IMR-90 (cell line): ENCODE measurements at regions not wholly inside any gene's neighbourhood (a gene's known extent, or its start where the extent isn't known, plus 50 kb on each side); places are given as distances from the start of the nearest gene placed in this dataset.

Source experiments
- ATAC-seq: fragments of 200-7000 bp; cut with Tn5 transposase; 2 replicates; pipeline ENCODE4 v1.9.1; 2020; ENCODE audit warnings: low read depth, mild to moderate bottlenecking, moderate library complexity
- BruUV-seq: library from RNA; stranded (reverse); fragments of 400-500 nt; replicated peaks from 2 replicates; lab custom pipeline; 2021; lab: Mats Ljungman, UMichigan
- CTCF ChIA-PET: fragments of 300-600 bp; formaldehyde crosslinking; extraction: SDS; loops from one replicate; lab custom pipeline; 2021; ENCODE audit warnings: antibody characterized with exemption; lab: Yijun Ruan, JAX
- POLR2A ChIA-PET: fragments of 300-600 bp; sonication (Branson Sonifier 250); formaldehyde crosslinking; loops from one replicate; lab custom pipeline; 2022; ENCODE audit warnings: antibody characterized with exemption; ENCODE audit not compliant: unreplicated experiment; lab: Charles Lee
- DNase-seq: peaks from one replicate; pipeline ENCODE4 v3.0.0; 2013
- H2AFZ ChIP-seq: replicated peaks from 2 replicates; pipeline ENCODE3; 2013; ENCODE audit warnings: low read length, mild to moderate bottlenecking; ENCODE audit not compliant: poor library complexity
- H2AK5ac ChIP-seq: 2 replicates; pipeline ENCODE4 v1.6.1; 2013; ENCODE audit warnings: low read depth, low read length, inconsistent platforms
- H2AK9ac ChIP-seq: replicated peaks from 2 replicates; pipeline ENCODE3; 2013; ENCODE audit warnings: mild to moderate bottlenecking, low read depth, low read length, moderate library complexity; ENCODE audit not compliant: poor library complexity
- H2BK120ac ChIP-seq: 2 replicates; pipeline ENCODE4 v1.6.1; 2013; ENCODE audit warnings: low read depth, low read length, inconsistent platforms
- H2BK15ac ChIP-seq: 3 replicates; pipeline ENCODE4 v1.6.1; 2013; ENCODE audit warnings: low read depth, low read length, inconsistent platforms
- H2BK20ac ChIP-seq: 2 replicates; pipeline ENCODE4 v1.6.1; 2013; ENCODE audit warnings: low read depth, mild to moderate bottlenecking, inconsistent platforms, low read length, moderate library complexity
- H2BK5ac ChIP-seq: 2 replicates; pipeline ENCODE4 v1.6.1; 2013; ENCODE audit warnings: mild to moderate bottlenecking, low read depth, low read length, inconsistent platforms; ENCODE audit not compliant: poor library complexity, severe bottlenecking
- H3K14ac ChIP-seq: replicated peaks from 2 replicates; pipeline ENCODE4 v1.6.1; 2013; ENCODE audit warnings: low read depth, low read length, inconsistent platforms
- H3K18ac ChIP-seq: 2 replicates; pipeline ENCODE4 v1.6.1; 2013; ENCODE audit warnings: low read depth, low read length, control low read depth
- H3K23ac ChIP-seq: 2 replicates; pipeline ENCODE4 v1.6.1; 2013; ENCODE audit warnings: low read depth, low read length, inconsistent platforms
- H3K27ac ChIP-seq: 2 replicates; pipeline ENCODE4 v1.5.1; 2013; ENCODE audit warnings: mild to moderate bottlenecking, control low read depth, low read length; ENCODE audit not compliant: insufficient read depth
- H3K27me3 ChIP-seq: 2 replicates; pipeline ENCODE4 v1.6.1; 2013; ENCODE audit warnings: low read length; ENCODE audit not compliant: control insufficient read depth, insufficient read depth
- H3K36me3 ChIP-seq: 2 replicates; pipeline ENCODE4 v1.6.1; 2013; ENCODE audit warnings: low read length, mixed read lengths; ENCODE audit not compliant: control insufficient read depth, insufficient read depth
- H3K4ac ChIP-seq: 2 replicates; pipeline ENCODE4 v1.6.1; 2013; ENCODE audit warnings: low read depth, low read length, inconsistent platforms
- H3K4me1 ChIP-seq: 2 replicates; pipeline ENCODE4 v1.6.1; 2013; ENCODE audit warnings: low read length, mixed read lengths; ENCODE audit not compliant: control insufficient read depth, insufficient read depth
- H3K4me2 ChIP-seq: 2 replicates; pipeline ENCODE4 v1.6.1; 2013; ENCODE audit warnings: low read depth, mild to moderate bottlenecking, control low read depth, low read length, moderate library complexity
- H3K4me3 ChIP-seq: 2 replicates; pipeline ENCODE4 v1.5.1; 2013; ENCODE audit warnings: low read depth, mild to moderate bottlenecking, control low read depth, low read length, moderate library complexity; ENCODE audit not compliant: insufficient read depth
- H3K56ac ChIP-seq: 2 replicates; pipeline ENCODE4 v1.6.1; 2013; ENCODE audit warnings: low read length, inconsistent platforms; ENCODE audit not compliant: insufficient read depth; ENCODE audit errors: extremely low read depth
- H3K79me1 ChIP-seq, 2 experiments: 2 replicates each; pipeline ENCODE4 v1.6.1; 2013; ENCODE audit warnings: low read length in 2 of 2, inconsistent platforms in 1 of 2, low read depth in 1 of 2
- H3K9ac ChIP-seq: 2 replicates; pipeline ENCODE4 v1.6.1; 2013; ENCODE audit warnings: low read depth, low read length, control low read depth
- H3K9me1 ChIP-seq: 2 replicates; pipeline ENCODE4 v1.6.1; 2013; ENCODE audit warnings: low read length, inconsistent platforms; ENCODE audit not compliant: insufficient read depth
- H3K9me3 ChIP-seq: 2 replicates; pipeline ENCODE4 v1.6.1; 2013; ENCODE audit warnings: low read length; ENCODE audit not compliant: control insufficient read depth, insufficient read depth
- H4K20me1 ChIP-seq: 2 replicates; pipeline ENCODE4 v1.6.1; 2013; ENCODE audit warnings: low read length, inconsistent platforms; ENCODE audit not compliant: insufficient read depth
- H4K5ac ChIP-seq: 2 replicates; pipeline ENCODE4 v1.6.1; 2013; ENCODE audit warnings: mild to moderate bottlenecking, low read depth, low read length, control low read depth
- H4K8ac ChIP-seq, 2 experiments: 2 replicates each; pipeline ENCODE4 v1.6.1; 2013; ENCODE audit warnings: low read depth in 2 of 2, low read length in 2 of 2, control low read depth in 1 of 2, inconsistent platforms in 1 of 2
- H4K91ac ChIP-seq: 2 replicates; pipeline ENCODE4 v1.6.1; 2013; ENCODE audit warnings: low read depth, low read length, inconsistent platforms; ENCODE audit not compliant: insufficient read depth
- CEBPB ChIP-seq: IDR thresholded peaks from 2 replicates; pipeline ENCODE4 v1.6.1; 2012; ENCODE audit warnings: low read depth, low read length, improper control_type of control experiment
- CHD1 ChIP-seq: IDR thresholded peaks from 2 replicates; pipeline ENCODE4 v1.6.1; 2012; ENCODE audit warnings: low read depth, low read length, improper control_type of control experiment
- ELK1 ChIP-seq: fragments of 150-350 bp; IDR thresholded peaks from 2 replicates; pipeline ENCODE4 v1.6.1; 2016; ENCODE audit warnings: low read depth, mild to moderate bottlenecking, low read length, moderate library complexity, borderline replicate concordance
- FOS ChIP-seq: fragments of 150-350 bp; IDR thresholded peaks from 2 replicates; pipeline ENCODE4 v1.6.1; 2016; ENCODE audit warnings: low read depth, low read length
- MAFK ChIP-seq: IDR thresholded peaks from 2 replicates; pipeline ENCODE4 v1.6.1; 2012; ENCODE audit warnings: low read depth, low read length, improper control_type of control experiment
- MAZ ChIP-seq: IDR thresholded peaks from 2 replicates; pipeline ENCODE4 v1.6.1; 2012; ENCODE audit warnings: low read depth, mild to moderate bottlenecking, low read length, improper control_type of control experiment, moderate library complexity, borderline replicate concordance
- MXI1 ChIP-seq: IDR thresholded peaks from 2 replicates; pipeline ENCODE4 v1.6.1; 2012; ENCODE audit warnings: low read depth, mild to moderate bottlenecking, low read length, moderate library complexity, borderline replicate concordance
- NFE2L2 ChIP-seq: fragments of 150-350 bp; IDR thresholded peaks from 2 replicates; pipeline ENCODE4 v1.6.1; 2016; ENCODE audit warnings: low read depth, mild to moderate bottlenecking, low read length
- RAD21 ChIP-seq: IDR thresholded peaks from 2 replicates; pipeline ENCODE4 v1.6.1; 2012; ENCODE audit warnings: low read length, improper control_type of control experiment
- RCOR1 ChIP-seq: IDR thresholded peaks from 2 replicates; pipeline ENCODE4 v1.6.1; 2012; ENCODE audit warnings: mild to moderate bottlenecking, low read length, improper control_type of control experiment; ENCODE audit not compliant: insufficient replicate concordance
- RFX5 ChIP-seq: IDR thresholded peaks from 2 replicates; pipeline ENCODE4 v1.8.0; 2012; ENCODE audit warnings: low read depth, mild to moderate bottlenecking, low read length, moderate library complexity
- SMC3 ChIP-seq: fragments of 150-350 bp; IDR thresholded peaks from 2 replicates; pipeline ENCODE4 v1.6.1; 2016; ENCODE audit warnings: low read depth, mild to moderate bottlenecking, antibody characterized with exemption, low read length, moderate library complexity
- USF2 ChIP-seq: fragments of 150-350 bp; IDR thresholded peaks from 2 replicates; pipeline ENCODE4 v1.6.1; 2017; ENCODE audit warnings: mild to moderate bottlenecking, antibody characterized with exemption, low read length, low read depth
- WGBS, 2 experiments: methylation state at CpG; one replicate each; pipeline versions ENCODE4 v1.1.5 to v1.1.7; 2013; ENCODE audit warnings: missing lambda C conversion rate in 2 of 2; ENCODE audit not compliant: insufficient read length in 1 of 2; ENCODE audit errors: extremely low coverage in 2 of 2; 5-methylcytosine and 5-hydroxymethylcytosine counted together
- dilution Hi-C: fragments of 300-500 bp; cut with HindIII; formaldehyde crosslinking; loops from one replicate; pipeline ENCODE4 v1.14.3; 2018; ENCODE audit warnings: low sequenced_read_pairs; ENCODE audit not compliant: unreplicated experiment
- in situ Hi-C: fragments of 300-500 bp; cut with MboI; formaldehyde crosslinking; loops from 3 replicates; pipeline ENCODE4 v1.14.3; 2019; ENCODE audit warnings: low sequenced_read_pairs, inconsistent platforms, mixed read lengths
- intact Hi-C: fragments of 100-400 bp; cut with micrococcal nuclease; formaldehyde crosslinking; loops from 2 replicates; pipeline ENCODE4 v1.10.0; 2022
- TF ChIP-seq, protein P1 (sequence below): conservative IDR thresholded peaks from 2 replicates; pipeline ENCODE4 v1.5.1; 2012; ENCODE audit warnings: mild to moderate bottlenecking, low read depth, low read length, improper control_type of control experiment

DNA sequence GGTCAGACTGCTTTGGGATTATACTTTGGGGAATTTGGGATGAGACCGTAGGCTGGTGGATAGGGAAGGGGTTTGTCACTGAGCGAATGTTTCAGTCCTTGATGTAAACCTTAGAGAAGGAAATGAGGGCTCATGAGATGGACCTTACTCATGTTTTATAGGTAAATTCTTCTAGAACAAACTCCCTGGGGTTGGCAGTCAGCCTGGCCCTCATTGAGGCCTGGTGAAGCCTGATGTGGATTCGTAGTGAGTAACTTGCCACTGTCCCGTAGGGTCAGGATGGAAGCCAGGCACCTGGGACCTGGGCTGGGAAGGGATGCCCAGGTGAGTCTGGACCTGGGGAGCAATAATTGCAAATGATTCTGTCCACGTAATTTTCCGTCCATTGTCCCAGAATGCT lies 258.3 kb downstream of the LPIN1 start:
- H4K5ac ChIP-seq: no peak overlapping the region
- no peaks in the 10 kb centered on the region for H3K9me3 ChIP-seq
- no peak overlapping the region for H3K56ac ChIP-seq
- ATAC-seq: no peak
- intact Hi-C loops (loop anchor here (5.0 kb wide), 1 partner anchor 713 kb away; the partner anchor contains the start of gene TRIB2), dilution Hi-C loops (no loop called here), in situ Hi-C loops (no loop called here)
- no peak overlapping the region for H3K14ac ChIP-seq
- H3K36me3 ChIP-seq: no peaks in the 10 kb centered on the region
- H3K18ac ChIP-seq: no peak overlapping the region
- no peak overlapping the region for H2BK20ac ChIP-seq
- ChIA-PET POLR2A (no interaction called here), CTCF (no interaction called here)
- H2AK5ac ChIP-seq: no peak overlapping the region
- no peaks in the 10 kb centered on the region for H3K79me1 ChIP-seq
- no peak overlapping the region for H2AFZ ChIP-seq
- H3K4ac ChIP-seq: no peak overlapping the region
- no peak overlapping the region for H2BK15ac ChIP-seq
- H3K4me1 ChIP-seq: peaks cover 5% of the 10 kb centered on the region; the same call in 1 of the 2 replicates
- H2BK5ac ChIP-seq: no peak overlapping the region
- no peak overlapping the region for H3K27ac ChIP-seq
- no peak overlapping the region for H3K23ac ChIP-seq
- no TSS peak for BruUV-seq
- no peak overlapping the region for H3K4me2 ChIP-seq
- no peak overlapping the region for H3K4me3 ChIP-seq
- H2BK120ac ChIP-seq: no peak overlapping the region
- TF ChIP-seq MXI1 (no peak), CHD1 (no peak), MAFK (no peak), MAZ (no peak), USF2 (no peak), FOS (no peak), RFX5 (no peak), CEBPB (no peak), RCOR1 (no peak), ELK1 (no peak), NFE2L2 (no peak), RAD21 (no peak), SMC3 (no peak)
- TF ChIP-seq, protein P1, sequence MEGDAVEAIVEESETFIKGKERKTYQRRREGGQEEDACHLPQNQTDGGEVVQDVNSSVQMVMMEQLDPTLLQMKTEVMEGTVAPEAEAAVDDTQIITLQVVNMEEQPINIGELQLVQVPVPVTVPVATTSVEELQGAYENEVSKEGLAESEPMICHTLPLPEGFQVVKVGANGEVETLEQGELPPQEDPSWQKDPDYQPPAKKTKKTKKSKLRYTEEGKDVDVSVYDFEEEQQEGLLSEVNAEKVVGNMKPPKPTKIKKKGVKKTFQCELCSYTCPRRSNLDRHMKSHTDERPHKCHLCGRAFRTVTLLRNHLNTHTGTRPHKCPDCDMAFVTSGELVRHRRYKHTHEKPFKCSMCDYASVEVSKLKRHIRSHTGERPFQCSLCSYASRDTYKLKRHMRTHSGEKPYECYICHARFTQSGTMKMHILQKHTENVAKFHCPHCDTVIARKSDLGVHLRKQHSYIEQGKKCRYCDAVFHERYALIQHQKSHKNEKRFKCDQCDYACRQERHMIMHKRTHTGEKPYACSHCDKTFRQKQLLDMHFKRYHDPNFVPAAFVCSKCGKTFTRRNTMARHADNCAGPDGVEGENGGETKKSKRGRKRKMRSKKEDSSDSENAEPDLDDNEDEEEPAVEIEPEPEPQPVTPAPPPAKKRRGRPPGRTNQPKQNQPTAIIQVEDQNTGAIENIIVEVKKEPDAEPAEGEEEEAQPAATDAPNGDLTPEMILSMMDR: no peak
- H2AK9ac ChIP-seq: no peak overlapping the region
- WGBS, 2 experiments: no CpG with 5 or more reads among the region's 6 CpGs
- no peak overlapping the region for H3K9ac ChIP-seq
- no peak for DNase-seq
- H3K9me1 ChIP-seq: no peaks in the 10 kb centered on the region; the same call in 1 of the 2 replicates
- no peaks in the 10 kb centered on the region for H4K20me1 ChIP-seq
- no peak overlapping the region for H4K8ac ChIP-seq
- H3K27me3 ChIP-seq: no peaks in the 10 kb centered on the region
- H4K91ac ChIP-seq: no peak overlapping the region
